Activated T-cell treated with anti-CD3 and anti-CD28 coated beads, Interleukin-2, amount 50 U/mL, for 4 hours (primary cell): ENCODE measurements at regions not wholly inside any gene's neighbourhood (a gene's known extent, or its start where the extent isn't known, plus 50 kb on each side); places are given as distances from the start of the nearest gene placed in this dataset.
"Not testable (repeated sequence)": the region's sequence is repeated elsewhere in the genome, so short reads cannot be mapped to it uniquely, and the experiment has no call there.

Experiments used
- ATAC-seq, 2 donors: fragments of 200-7000 bp; cut with Tn5 transposase; one replicate each; pipeline ENCODE4 v1.10.0; 2021
- DNase-seq: peaks from one replicate; pipeline ENCODE4 v3.0.0-alpha.2; 2020
- H3K27me3 Mint-ChIP-seq: one replicate; pipeline ENCODE4 v1.8.0; 2021; ENCODE audit warnings: low read depth, mixed read lengths
- H3K36me3 Mint-ChIP-seq: one replicate; pipeline ENCODE4 v1.8.0; 2022; ENCODE audit warnings: mixed read lengths; ENCODE audit not compliant: insufficient read depth
- H3K4me1 Mint-ChIP-seq: one replicate; pipeline ENCODE4 v1.8.0; 2021; ENCODE audit warnings: low read depth, mixed read lengths
- H3K4me3 Mint-ChIP-seq: one replicate; pipeline ENCODE4 v1.8.0; 2021; ENCODE audit warnings: mild to moderate bottlenecking, moderate library complexity, mixed read lengths
- H3K9me3 Mint-ChIP-seq: one replicate; pipeline ENCODE4 v1.8.0; 2021; ENCODE audit warnings: mixed read lengths

DNA sequence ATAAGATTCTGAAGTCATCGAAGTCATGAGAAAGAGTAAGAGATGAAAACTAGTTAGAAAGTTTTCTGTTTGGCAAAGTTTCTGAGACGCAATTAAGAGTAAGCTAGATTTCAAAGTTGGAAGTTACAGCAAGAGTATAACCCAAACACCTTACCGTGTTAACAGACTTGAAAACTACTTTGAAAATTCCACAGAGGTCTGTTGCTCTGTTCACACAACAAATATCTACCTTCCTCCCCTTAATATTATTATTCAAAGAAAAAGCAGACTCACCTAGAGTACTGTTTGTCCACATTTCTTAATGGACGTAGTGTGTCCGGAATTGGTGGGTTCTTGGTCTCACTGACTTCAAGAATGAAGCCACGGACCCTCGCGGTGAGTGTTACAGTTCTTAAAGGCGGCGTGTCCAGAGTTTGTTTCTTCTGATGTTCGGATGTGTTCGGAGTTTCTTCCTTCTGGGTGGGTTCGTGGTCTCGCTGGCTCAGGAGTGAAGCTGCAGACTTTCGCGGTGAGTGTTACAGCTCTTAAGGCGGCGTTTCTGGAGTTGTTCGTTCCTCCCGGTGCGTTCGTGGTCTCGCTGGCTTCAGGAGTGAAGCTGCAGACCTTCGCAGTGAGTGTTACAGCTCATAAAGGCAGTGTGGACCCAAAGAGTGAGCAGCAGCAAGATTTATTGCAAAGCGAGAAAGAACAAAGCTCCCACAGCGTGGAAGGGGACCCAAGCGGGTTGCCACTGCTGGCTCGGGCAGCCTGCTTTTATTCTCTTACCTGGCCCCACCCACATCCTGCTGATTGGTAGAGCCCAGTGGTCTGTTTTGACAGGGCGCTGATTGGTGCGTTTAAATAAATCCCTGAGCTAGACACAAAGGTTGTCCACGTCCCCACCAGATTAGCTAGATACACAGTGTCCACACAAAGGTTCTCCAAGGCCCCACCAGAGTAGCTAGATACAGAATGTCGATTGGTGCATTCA, 165.1 kb upstream of the TEX13C start:
- not testable (repeated sequence) for DNase-seq, H3K27me3 Mint-ChIP-seq, H3K4me3 Mint-ChIP-seq, H3K9me3 Mint-ChIP-seq, H3K4me1 Mint-ChIP-seq, H3K36me3 Mint-ChIP-seq, ATAC-seq

DNA sequence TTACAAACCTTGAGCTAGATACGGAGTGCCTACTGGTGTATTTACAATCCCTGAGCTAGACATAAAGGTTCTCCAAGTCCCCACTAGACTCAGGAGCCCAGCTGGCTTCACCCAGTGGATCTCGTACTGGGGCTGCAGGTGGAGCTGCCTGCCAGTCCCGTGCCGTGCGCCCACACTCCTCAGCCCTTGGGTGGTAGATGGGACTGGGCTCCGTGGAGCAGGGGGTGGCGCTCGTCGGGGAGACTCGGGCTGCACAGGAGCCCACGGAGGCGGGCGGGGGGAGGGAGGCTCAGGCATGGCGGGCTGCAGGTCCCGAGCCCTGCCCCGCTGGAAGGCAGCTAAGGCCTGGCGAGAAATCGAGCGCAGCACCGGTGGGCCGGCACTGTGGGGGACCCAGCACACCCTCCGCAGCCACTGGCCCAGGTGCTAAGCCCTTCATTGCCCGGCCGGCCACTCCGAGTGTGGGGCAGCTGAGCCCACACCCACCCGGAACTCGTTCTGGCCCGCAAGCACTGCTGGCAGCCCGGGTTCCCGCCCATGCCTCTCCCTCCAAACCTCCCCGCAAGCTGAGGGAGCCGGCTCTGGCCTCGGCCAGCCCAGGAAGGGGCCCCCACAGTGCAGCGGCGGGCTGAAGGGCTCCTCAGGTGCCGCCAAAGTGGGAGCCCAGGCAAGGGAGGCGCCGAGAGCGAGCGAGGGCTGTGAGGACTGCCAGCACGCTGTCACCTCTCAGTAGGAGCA, 164.2 kb upstream of the TEX13C start:
- not testable (repeated sequence) for H3K4me1 Mint-ChIP-seq, H3K9me3 Mint-ChIP-seq, H3K27me3 Mint-ChIP-seq, H3K4me3 Mint-ChIP-seq, DNase-seq, H3K36me3 Mint-ChIP-seq, ATAC-seq

- H3K9me3 Mint-ChIP-seq = no peaks in the 10 kb centered on the region
- no peak overlapping the region for H3K4me3 Mint-ChIP-seq
- ATAC-seq (no peak), DNase-seq (no peak)
- H3K4me1 Mint-ChIP-seq = no peaks in the 10 kb centered on the region
- H3K36me3 Mint-ChIP-seq = no peaks in the 10 kb centered on the region
- no peaks in the 10 kb centered on the region for H3K27me3 Mint-ChIP-seq
Measured at GRCh38 chrX:125170459-125170858, 149.2 kb upstream of the TEX13C start.

DNA sequence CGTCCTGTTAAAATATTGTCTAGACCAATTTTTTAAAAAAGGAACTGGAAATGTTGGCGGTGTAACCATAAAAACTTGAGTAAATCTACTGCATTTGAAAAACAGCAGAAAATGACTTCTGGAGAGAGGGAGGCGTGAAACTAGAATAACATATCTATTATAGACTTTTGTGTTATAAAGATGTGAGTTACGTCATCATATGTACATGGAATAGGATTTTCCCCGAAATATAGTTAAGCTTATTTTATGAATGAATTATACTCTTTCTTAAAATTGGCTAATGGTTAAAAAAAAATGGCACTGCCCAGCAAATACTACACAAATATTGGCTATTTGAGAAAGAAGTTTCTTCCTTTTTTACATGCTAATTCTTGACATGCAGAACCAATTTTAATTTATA, 147.1 kb upstream of the TEX13C start:
- Mint-ChIP-seq H3K4me1 (no peaks in the 10 kb centered on the region), H3K36me3 (no peaks in the 10 kb centered on the region), H3K27me3 (no peaks in the 10 kb centered on the region), H3K4me3 (no peak overlapping the region), H3K9me3 (no peaks in the 10 kb centered on the region)
- ATAC-seq = no peak
- DNase-seq = no peak

GRCh38 chrX:125175991-125176584, 143.6 kb upstream of the TEX13C start:
- Mint-ChIP-seq H3K36me3 (no peaks in the 10 kb centered on the region), H3K4me3 (no peak overlapping the region), H3K4me1 (no peaks in the 10 kb centered on the region), H3K9me3 (no peaks in the 10 kb centered on the region), H3K27me3 (no peaks in the 10 kb centered on the region)
- no peak for ATAC-seq
- no peak for DNase-seq

DNA sequence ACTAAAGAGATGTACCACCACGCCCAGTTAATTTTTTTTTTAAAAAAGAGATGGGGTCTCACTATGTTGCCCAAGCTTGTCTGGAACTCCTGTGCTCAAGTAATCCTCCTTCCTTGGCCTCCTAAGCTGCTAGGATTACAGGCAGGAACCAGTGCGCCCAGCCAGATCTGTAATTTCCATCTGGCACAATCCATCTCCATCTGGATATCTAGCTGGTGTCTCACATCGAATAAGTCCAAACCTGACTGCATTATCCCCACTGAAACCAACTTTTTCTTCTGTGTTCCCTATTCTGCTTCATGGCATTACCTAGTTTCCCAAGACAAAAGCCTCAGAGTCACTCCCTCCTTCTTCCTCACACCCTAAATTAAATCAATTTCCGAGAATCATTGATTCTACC, 125.8 kb upstream of the TEX13C start:
- Mint-ChIP-seq H3K4me1 (no peaks in the 10 kb centered on the region), H3K4me3 (no peak overlapping the region), H3K9me3 (no peaks in the 10 kb centered on the region), H3K36me3 (no peaks in the 10 kb centered on the region), H3K27me3 (peaks cover 9% of the 10 kb centered on the region)
- ATAC-seq (no peak), DNase-seq (no peak)

GRCh38 chrX:125198546-125198945, 121.1 kb upstream of the TEX13C start:
- DNase-seq (no peak), ATAC-seq (no peak)
- Mint-ChIP-seq H3K4me1 (peaks cover 9% of the 10 kb centered on the region), H3K4me3 (no peak overlapping the region), H3K36me3 (no peaks in the 10 kb centered on the region), H3K9me3 (no peaks in the 10 kb centered on the region), H3K27me3 (peaks cover 28% of the 10 kb centered on the region)

- Mint-ChIP-seq H3K4me3 (peak overlapping the region; percentile 29), H3K4me1 (peaks cover 18% of the 10 kb centered on the region), H3K27me3 (peaks cover 33% of the 10 kb centered on the region), H3K9me3 (no peaks in the 10 kb centered on the region), H3K36me3 (no peaks in the 10 kb centered on the region)
- DNase-seq = no peak
- no peak for ATAC-seq
Measured at GRCh38 chrX:125202591-125203248, 117.0 kb upstream of the TEX13C start.

DNA sequence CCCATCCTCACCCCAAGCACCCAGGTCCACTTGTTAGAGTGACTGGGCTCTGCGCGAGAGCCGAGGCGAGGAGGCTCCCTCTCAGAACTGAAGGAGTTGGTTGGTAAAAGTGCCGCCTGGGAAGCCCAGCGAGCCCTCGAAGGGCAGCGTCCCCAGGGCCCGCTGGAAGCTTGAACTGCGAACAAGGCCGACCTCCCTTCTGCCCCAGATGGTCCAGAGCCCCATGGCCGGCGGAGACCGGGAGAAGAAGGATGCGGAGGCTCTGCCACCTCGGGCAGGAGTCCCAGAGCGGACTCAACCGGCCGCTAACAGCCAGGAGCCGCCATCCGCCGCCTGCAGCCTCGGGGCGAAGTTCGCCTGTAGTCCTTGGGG, 116.3 kb upstream of the TEX13C start:
- ATAC-seq (no peak), DNase-seq (no peak)
- Mint-ChIP-seq H3K9me3 (no peaks in the 10 kb centered on the region), H3K27me3 (peaks cover 32% of the 10 kb centered on the region), H3K36me3 (no peaks in the 10 kb centered on the region), H3K4me1 (peaks cover 18% of the 10 kb centered on the region), H3K4me3 (peak overlapping the region; percentile 69)

GRCh38 chrX:125203737-125204578, 115.7 kb upstream of the TEX13C start:
- DNase-seq = no peak
- no peaks in the 10 kb centered on the region for H3K9me3 Mint-ChIP-seq
- H3K4me3 Mint-ChIP-seq = peak overlapping the region; percentile 65
- peaks cover 32% of the 10 kb centered on the region for H3K27me3 Mint-ChIP-seq
- no peaks in the 10 kb centered on the region for H3K36me3 Mint-ChIP-seq
- peaks cover 18% of the 10 kb centered on the region for H3K4me1 Mint-ChIP-seq
- ATAC-seq = peak; percentile 43 to 48

DNA sequence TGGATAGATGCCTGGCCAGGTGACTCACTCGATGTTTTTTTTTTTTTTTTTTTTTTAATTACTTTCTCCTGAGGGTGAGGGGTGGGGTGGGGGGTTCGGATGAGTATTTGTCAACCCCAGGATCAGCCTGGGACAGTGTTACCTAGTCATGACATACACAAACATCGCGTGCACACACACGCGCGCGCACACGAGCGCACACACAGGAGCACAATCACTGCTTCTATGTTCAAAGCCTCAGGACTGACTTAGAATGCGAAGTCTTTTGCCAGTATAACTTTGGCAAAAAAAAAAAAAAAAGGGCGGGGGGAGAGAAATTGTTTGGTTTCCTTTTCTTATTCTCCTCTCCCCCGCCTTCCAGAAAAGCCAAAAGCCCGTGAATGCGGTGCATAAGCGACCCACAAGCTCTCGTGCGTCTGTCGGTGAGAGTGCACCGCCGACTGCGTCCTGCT, 115.0 kb upstream of the TEX13C start:
- Mint-ChIP-seq H3K9me3 (no peaks in the 10 kb centered on the region), H3K4me3 (peak overlapping the region; percentile 65), H3K36me3 (no peaks in the 10 kb centered on the region), H3K27me3 (peaks cover 28% of the 10 kb centered on the region), H3K4me1 (peaks cover 18% of the 10 kb centered on the region)
- DNase-seq (no peak), ATAC-seq (no peak)

DNA sequence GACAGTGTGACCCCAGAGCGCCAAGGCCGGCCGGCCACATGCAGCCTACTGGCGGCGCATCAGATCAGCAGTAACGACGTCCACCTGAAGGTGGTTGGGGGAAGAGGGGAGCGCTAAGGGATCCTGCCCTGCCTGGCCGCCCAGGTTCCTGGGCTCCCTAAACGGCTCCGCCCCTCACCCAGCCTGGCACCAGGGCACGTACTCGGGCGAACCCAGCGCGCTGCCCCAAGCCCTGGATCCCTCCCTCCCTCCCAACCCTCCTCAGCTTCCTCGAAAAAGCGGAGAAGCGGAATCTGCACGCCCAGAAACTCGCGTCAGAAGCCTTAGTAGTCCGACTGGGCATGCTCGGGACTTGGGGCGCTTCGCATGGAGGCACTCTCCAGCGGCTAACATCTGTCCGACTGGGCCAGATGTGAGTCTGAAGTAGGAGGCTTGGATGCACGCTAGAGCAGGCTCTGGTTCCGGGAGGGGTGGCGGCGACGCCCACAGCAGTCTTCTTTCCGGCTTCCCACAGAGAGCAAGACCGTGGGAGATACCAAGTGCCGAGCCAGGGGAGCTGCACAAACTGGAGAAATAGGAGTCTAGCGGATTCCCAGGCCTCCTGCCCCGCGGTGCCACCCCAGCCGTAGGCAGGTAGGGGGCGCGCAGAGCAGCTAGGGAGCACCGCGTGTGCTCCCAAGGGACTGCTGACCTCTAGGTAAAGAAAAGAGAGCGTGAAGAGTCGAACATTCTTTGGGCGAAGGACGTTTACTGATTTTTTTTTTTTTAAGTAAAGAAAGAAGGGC, 114.3 kb upstream of the TEX13C start:
- ATAC-seq = peak; percentile 50 to 57
- H3K9me3 Mint-ChIP-seq = no peaks in the 10 kb centered on the region
- peaks cover 28% of the 10 kb centered on the region for H3K27me3 Mint-ChIP-seq
- H3K36me3 Mint-ChIP-seq = no peaks in the 10 kb centered on the region
- peak overlapping the region; percentile 69 for H3K4me3 Mint-ChIP-seq
- no peak for DNase-seq
- peaks cover 18% of the 10 kb centered on the region for H3K4me1 Mint-ChIP-seq
